NCI-H748 (cell line): ENCODE measurements at regions not wholly inside any gene's neighbourhood (a gene's known extent, or its start where the extent isn't known, plus 50 kb on each side); places are given as distances from the start of the nearest gene placed in this dataset.
A peak's percentile ranks its signal among the peaks of the same experiment; 100 is the strongest.
"Not testable (repeated sequence)": the region's sequence is repeated elsewhere in the genome, so short reads cannot be mapped to it uniquely, and the experiment has no call there.

Source experiments
- DNase-seq: peaks from one replicate; lab custom pipeline; 2025; ENCODE audit not compliant: unreplicated experiment; lab: John Stamatoyannopoulos, UW

DNA sequence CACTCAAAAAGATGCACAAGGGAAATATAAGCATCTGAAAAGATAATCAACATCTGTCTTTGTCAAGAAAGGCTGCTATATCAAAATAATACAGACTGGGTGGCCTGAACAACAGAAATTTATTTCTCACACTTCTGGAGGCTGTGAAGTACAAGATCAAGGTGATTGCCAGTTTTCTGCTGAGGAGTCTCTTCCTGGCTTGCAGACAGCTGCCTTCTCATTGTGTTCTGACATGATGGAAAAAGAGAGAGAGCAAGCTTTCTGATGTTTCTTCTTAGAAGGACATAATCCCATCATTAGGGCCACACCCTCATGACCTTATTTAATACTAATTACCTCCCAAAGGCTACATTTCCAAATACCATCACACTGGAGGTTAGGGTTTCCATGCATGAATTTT, 1573.3 kb downstream of the SI start:
- DNase-seq, result no peak

GRCh38 chr3:163499736-163500219, 1578.5 kb downstream of the SI start:
- DNase-seq, result not testable (repeated sequence)

- not testable (repeated sequence) for DNase-seq
Measured at GRCh38 chr3:163498842-163499735, 1579.2 kb downstream of the SI start.

GRCh38 chr3:163491714-163492113, 1586.6 kb downstream of the SI start:
- DNase-seq, result no peak

DNA sequence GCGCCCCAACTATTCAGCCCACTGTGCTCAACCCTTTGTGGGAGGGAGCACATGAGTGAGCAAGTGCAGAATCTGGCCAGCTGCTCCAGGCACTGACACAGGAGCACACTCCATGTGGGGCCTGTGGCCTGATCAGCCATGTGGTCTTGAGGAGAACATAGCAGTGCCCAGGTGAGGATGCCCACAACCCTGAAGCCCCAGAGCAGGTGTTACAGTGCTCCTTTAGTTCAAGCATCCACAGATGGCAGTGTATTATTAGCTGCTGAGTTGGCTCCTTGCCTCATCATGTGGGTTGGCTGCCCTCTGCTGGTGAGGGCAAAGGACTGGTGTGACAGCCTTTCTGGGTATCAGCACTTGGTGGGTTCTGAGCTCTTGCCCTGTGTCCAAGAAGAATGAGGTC, 1588.2 kb downstream of the SI start:
- DNase-seq, result peak; percentile 28

DNA sequence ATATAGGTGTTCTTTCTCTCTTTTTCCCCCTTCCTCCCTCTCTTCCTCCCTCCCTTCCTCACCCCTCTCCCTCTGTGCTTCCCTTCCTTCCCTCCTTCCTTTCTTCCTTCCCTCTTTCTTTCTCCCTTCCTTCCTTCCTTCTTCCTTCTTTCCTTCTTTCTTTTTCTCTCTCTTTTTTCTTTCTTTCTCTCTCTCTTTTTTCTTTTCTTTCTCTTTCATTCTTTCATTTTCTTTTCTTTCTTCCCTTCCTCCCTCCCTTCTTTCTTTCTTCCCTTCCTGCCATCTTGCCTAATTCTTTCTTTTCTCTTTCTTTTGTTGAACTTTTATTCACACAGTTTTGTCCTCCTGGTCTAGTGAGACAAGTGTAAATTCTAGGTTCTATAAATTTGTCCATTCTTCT, 1595.6 kb downstream of the SI start:
- DNase-seq, result no peak

- DNase-seq, result no peak
Measured at GRCh38 chr3:163481738-163482137, 1596.6 kb downstream of the SI start.

GRCh38 chr3:163476179-163476578, 1602.1 kb downstream of the SI start:
- peak; percentile 33 for DNase-seq

GRCh38 chr3:163474766-163475165, 1603.5 kb downstream of the SI start:
- DNase-seq, result no peak

- no peak for DNase-seq
Measured at GRCh38 chr3:163468531-163469335, 1609.6 kb downstream of the SI start.

DNA sequence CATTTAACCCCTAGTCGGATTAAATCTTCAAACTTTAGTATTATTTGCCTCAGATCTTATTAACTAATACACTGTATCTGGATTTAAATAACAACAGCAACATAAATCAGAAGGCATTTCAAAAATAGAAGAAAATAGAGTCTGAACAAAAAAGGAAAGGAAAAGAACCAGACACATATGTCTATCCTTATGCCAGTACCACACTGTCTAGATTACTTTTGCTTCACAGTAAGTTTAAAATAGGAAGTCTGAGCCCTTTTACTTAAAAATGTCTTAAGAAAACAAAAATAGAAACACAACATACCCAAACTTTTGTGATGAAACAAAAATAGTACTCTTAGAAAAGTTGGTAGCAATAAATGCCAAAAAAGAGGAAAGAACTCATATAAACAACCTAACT, 1615.8 kb downstream of the SI start:
- no peak for DNase-seq

DNA sequence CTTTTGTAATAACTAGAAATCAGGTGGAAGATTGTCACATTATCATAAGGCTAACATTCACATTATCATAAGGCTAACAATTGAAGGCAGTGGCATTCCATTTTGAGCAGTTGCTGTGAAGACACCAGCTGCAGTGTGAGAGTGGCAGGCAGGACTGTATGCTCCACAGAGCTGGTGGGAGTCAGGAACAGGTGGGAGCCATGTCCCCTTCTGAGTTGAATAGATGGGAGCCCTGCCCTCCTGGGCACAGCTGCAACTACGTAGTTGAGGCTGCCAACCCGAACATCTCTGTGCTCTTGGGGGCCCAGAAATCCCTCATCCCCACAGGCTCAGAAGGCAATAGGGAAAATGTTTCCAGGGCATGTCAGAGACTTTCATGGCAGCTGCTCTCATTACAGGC, 1627.6 kb downstream of the SI start:
- no peak for DNase-seq

GRCh38 chr3:163438760-163439159, 1639.5 kb downstream of the SI start:
- DNase-seq, result no peak

DNA sequence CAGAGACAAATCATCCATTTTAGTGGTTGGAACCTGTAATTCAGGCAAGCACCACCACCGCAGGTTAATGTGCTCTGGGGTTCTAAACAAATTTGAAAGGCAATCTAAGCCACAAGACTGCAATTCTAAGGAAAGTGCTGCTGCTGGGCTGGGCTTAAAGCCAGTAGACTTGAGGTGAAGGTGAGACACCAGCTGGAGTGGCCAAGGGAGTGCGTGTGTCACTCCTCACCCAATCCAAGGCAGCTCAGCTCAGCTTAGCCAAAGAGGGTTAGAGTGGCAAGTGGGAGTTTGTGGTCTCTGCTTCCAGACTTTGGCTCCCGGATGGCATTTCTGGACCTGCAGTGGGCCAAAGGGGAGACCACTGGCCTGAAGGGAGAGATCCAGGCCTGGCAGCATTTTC, 1655.6 kb downstream of the SI start:
- DNase-seq, result no peak

DNA sequence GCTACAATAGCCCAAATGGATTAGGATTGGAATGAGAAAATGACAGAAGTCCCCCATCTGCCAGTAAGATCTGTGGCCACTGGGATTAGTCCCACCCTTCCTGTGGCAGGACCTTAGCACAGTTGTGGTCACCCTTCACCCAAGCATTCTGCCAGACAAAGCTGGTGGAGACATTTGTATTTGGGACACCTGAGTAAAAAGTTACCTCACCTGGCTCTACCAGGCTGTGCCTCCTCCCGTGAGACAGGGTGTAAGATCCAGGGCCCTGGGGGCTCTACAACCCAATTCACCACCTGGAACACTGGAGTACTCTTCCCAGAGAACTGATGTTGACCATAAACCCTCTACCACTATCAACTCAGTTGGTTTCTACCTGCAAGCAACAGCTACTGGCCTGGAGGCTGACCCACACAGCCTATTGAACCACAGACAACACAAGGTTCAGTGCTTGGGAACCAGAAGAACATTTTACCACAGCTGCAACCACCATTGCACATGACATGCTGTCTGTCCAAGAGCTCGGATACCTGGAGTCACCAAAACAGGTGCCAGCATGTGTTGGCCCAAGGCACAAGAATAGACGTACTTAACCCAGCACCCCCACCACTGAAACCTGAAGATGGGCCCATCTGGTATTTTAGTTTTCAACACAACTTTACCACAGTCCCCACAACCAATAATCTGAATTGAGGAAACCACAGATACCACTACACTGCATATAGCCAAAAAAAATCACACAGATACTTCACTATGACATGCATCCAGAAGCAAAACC, 1686.7 kb downstream of the SI start:
- no peak for DNase-seq

DNA sequence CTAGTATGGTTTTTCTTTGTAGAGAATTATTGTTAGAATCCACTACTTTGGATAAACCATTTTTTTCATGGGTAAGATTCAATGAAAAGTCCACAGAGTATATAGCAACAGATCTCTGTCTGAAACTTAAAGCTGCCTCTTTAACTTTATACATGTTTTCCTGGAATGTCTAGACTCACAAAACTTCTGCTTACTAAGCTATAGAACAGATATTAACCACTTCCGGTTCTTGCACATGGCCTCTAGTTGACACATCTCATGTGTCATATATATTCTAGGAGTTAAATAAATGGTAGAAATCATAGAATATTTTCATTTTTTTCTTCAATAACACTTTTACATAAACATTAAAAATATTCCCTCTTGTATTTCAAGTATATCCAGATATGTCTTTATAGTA, 1693.9 kb downstream of the SI start:
- no peak for DNase-seq

- DNase-seq, result no peak
Measured at GRCh38 chr3:163382183-163382582, 1696.1 kb downstream of the SI start.

- DNase-seq, result no peak
Measured at GRCh38 chr3:163368168-163368567, 1710.1 kb downstream of the SI start.

DNA sequence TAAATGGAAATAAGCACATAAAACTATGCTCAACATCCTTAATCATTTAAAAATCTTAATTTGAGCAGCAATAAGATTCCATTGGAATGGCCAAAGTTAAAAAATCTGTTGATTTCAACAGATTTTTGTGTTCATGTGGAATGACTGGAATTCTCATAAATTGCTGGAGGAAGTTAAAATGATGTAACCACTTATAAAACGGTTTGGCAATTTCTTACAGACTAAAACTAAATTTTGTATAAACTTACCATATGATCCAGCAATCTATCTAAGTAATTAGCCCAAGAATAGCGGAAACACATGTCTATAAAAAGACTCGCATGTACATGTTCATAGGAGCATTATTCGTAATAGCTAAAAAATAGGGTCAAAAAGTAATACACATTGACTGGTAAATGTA, 1713.6 kb downstream of the SI start:
- no peak for DNase-seq

DNA sequence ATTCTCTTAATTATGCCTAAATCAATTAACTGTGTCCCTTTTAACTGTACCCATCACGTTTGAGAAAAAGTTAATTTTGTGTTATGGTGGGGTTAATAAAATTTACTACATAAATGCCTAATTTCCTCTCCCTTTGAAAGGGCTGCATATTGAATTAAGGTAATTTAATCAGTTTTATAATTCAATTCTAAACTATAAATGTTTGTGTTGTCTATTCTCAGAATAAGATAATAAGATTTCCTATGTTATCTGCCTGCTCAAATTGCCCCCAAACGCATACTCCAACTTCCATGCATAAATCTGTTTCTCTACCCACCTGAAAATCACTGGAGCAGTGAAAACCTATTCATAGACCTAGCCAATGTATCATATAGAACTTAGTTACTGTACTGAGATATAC, 1716.1 kb downstream of the SI start:
- no peak for DNase-seq

- DNase-seq, result not testable (repeated sequence)
Measured at GRCh38 chr3:163361357-163361878, 1716.9 kb downstream of the SI start.
